ENCODE measurements at regions not wholly inside any gene's neighbourhood (a gene's known extent, or its start where the extent isn't known, plus 50 kb on each side); places are given as distances from the start of the nearest gene placed in this dataset.

- no peak for DNase-seq (ENCODE audit: low spot score)
Observed at GRCh38 chr12:72082986-72083820, 144.6 kb downstream of the TPH2 start.

- no peak for DNase-seq (ENCODE audit: low spot score)
Observed at GRCh38 chr12:72084061-72084460, 145.4 kb downstream of the TPH2 start.

GRCh38 chr12:72084880-72085279, 146.2 kb downstream of the TPH2 start:
- DNase-seq (ENCODE audit: low spot score): no peak

GRCh38 chr12:72089678-72090077, 151.0 kb downstream of the TPH2 start:
- DNase-seq (ENCODE audit: low spot score): no peak

GRCh38 chr12:72093424-72093823, 154.8 kb downstream of the TPH2 start:
- no peak for DNase-seq (ENCODE audit: low spot score)

- DNase-seq (ENCODE audit: low spot score): no peak
Observed at GRCh38 chr12:72093930-72094329, 155.3 kb downstream of the TPH2 start.

- DNase-seq (ENCODE audit: low spot score): no peak
Observed at GRCh38 chr12:72094490-72094889, 155.8 kb downstream of the TPH2 start.

GRCh38 chr12:72095025-72095424, 156.4 kb downstream of the TPH2 start:
- no peak for DNase-seq (ENCODE audit: low spot score)

- no peak for DNase-seq (ENCODE audit: low spot score)
Observed at GRCh38 chr12:72098622-72099021, 160.0 kb downstream of the TPH2 start.

- DNase-seq (ENCODE audit: low spot score): no peak
Observed at GRCh38 chr12:72100854-72101253, 162.2 kb downstream of the TPH2 start.

- no peak for DNase-seq (ENCODE audit: low spot score)
Observed at GRCh38 chr12:72102150-72102549, 163.5 kb downstream of the TPH2 start.

- no peak for DNase-seq (ENCODE audit: low spot score)
Observed at GRCh38 chr12:72105849-72106248, 166.3 kb upstream of the TRHDE start.

- DNase-seq (ENCODE audit: low spot score): peak; percentile 77
Observed at GRCh38 chr12:72110937-72111650, 161.1 kb upstream of the TRHDE start.

GRCh38 chr12:72111706-72112105, 160.5 kb upstream of the TRHDE start:
- DNase-seq (ENCODE audit: low spot score): no peak

- no peak for DNase-seq (ENCODE audit: low spot score)
Observed at GRCh38 chr12:72133497-72134055, 138.6 kb upstream of the TRHDE start.

- DNase-seq (ENCODE audit: low spot score): no peak
Observed at GRCh38 chr12:72134246-72135020, 137.7 kb upstream of the TRHDE start.

- no peak for DNase-seq (ENCODE audit: low spot score)
Observed at GRCh38 chr12:72135021-72135301, 137.2 kb upstream of the TRHDE start.

GRCh38 chr12:72136792-72137191, 135.4 kb upstream of the TRHDE start:
- DNase-seq (ENCODE audit: low spot score): no peak

- DNase-seq (ENCODE audit: low spot score): no peak
Observed at GRCh38 chr12:72139411-72139810, 132.8 kb upstream of the TRHDE start.

- no peak for DNase-seq (ENCODE audit: low spot score)
Observed at GRCh38 chr12:72141381-72141780, 130.8 kb upstream of the TRHDE start.

GRCh38 chr12:72144553-72144952, 127.6 kb upstream of the TRHDE start:
- peak; percentile 47 for DNase-seq (ENCODE audit: low spot score)

- no peak for DNase-seq (ENCODE audit: low spot score)
Observed at GRCh38 chr12:72146495-72146894, 125.7 kb upstream of the TRHDE start.

- no peak for DNase-seq (ENCODE audit: low spot score)
Observed at GRCh38 chr12:72148709-72149108, 123.5 kb upstream of the TRHDE start.

All from globus pallidus (tissue), 1 donor.